GM21423 (cell line): ENCODE measurements at regions not wholly inside any gene's neighbourhood (a gene's known extent, or its start where the extent isn't known, plus 50 kb on each side); places are given as distances from the start of the nearest gene placed in this dataset.
"Not testable (repeated sequence)": the region's sequence is repeated elsewhere in the genome, so short reads cannot be mapped to it uniquely, and the experiment has no call there.

Experiments
- ATAC-seq: cut with Tn5 transposase; IDR thresholded peaks from one replicate; pipeline ENCODE4 v1.9.1; 2021; ENCODE audit warnings: mild to moderate bottlenecking, moderate library complexity; ENCODE audit not compliant: unreplicated experiment

DNA sequence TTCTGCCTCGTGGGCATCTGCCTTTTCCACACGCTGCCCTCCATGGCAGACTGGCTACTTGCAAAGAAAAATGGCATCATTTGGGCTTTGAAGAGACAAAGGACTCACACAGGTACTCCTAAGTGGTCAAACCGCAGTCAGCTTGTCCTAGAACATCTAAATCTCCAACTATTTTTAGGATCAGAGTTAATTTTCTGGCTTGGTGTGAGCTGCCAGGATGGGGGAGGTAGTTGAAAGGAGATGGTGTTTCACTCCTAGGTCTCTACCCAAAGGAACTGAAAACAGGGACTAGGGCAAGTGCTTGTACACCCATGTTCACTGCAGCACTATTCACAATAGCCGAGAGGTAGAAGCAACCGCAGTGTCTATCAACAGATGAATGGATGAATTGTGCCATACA, 107.9 kb upstream of the ATL2 start:
- ATAC-seq = no peak

DNA sequence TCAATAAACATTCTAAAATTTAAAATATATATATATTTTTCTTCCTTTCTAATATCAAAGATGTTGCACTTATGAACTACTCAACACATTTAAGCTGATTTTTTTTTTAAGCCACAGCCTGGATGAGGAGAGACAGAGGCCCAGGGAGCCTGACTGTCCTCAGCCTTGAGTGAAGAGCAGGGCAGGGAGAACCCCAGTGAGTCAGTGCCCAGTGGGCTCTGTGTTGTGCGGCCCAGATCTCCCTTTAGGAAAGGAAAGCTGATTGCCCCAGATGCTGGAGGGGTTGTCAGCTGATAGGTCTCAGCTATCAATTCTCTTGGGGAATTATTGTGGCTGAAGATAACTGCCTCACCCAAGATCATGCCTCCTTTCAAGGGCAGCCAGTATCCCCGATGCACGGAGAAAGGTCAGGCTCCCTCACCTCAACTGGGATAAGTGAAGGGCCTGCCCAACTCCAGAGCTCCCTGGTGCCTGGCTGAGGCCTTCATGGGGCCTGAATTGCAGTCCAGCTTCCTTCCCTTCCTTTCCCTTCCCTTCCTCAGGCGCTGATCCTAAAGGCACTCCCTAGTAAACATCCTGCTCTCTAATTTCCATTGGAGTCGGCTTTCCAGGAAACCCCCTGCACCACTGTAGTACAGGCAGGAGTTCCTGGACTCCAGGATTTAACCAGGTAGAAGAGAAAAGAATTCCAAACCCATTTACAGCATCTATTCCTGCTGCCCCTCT, 106.9 kb upstream of the ATL2 start:
- ATAC-seq = no peak

DNA sequence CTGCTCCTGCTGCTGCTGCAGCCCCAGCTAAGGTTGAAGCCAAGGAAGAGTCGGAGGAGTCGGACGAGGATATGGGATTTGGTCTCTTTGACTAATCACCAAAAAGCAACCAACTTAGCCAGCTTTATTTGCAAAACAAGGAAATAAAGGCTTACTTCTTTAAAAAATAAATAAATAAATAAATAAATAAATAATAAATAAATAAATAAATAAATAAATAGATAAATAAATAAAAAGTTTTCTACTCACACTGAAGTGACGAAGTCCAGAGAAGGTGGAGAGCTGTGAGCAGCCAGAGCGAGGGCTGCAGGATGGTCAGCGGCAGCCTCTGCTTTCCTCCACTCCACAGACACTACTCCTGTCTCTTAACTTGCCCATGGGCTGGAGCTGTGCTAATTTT, 105.6 kb upstream of the ATL2 start:
- not testable (repeated sequence) for ATAC-seq

DNA sequence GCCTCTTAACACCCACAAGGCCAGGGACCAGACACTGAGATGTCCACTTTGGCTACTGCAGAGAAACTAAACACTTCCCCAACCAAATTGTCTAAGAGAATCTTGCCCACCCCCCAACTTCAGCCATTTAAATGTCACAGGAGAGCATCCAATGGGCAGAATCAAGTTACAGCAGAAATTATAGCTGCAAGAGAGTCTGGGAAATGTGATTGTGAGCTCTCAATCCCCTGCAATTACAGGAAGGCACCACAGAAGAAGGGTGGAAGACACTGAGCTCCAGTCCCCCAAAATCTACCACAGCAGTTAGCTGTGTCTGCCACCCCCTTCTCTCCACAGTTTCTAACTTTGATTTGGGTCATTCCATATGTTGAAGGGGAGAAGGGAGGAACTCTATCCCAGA, 103.5 kb upstream of the ATL2 start:
- no peak for ATAC-seq

DNA sequence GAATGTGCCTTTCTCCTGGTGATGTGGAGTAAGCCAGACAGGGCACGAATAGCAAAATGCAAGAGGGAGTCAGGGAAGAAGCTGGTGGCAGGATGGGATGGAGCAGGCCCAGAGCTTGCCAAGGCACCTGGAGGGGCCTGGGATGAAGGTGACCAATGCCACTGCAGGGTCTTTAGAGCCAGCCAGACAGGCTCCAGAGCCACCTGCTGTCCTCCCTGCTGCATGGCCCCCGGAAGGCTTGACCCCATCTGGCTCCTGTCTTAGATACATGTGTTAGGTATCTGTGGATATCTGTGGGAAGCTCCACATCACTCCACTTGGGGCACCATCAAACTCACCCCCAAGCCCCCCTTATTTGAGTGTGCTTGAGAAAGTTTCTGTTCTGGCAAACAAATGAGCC, 99.9 kb upstream of the ATL2 start:
- no peak for ATAC-seq

DNA sequence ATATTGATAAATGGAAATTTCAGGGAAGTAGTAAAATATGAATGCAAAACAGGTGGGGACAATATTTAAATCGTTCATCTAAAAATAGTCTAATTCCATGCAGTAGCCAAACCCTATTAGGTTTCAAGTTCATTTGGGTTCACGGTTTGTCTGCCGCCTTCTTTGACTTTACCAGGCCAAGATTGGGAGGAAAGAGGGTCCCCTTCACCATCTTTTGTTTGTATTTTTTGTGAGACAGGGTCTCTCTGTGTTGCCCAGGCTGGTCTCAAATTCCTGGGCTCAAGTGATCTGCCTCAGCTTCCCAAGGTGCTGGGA, 98.5 kb upstream of the ATL2 start:
- no peak for ATAC-seq

DNA sequence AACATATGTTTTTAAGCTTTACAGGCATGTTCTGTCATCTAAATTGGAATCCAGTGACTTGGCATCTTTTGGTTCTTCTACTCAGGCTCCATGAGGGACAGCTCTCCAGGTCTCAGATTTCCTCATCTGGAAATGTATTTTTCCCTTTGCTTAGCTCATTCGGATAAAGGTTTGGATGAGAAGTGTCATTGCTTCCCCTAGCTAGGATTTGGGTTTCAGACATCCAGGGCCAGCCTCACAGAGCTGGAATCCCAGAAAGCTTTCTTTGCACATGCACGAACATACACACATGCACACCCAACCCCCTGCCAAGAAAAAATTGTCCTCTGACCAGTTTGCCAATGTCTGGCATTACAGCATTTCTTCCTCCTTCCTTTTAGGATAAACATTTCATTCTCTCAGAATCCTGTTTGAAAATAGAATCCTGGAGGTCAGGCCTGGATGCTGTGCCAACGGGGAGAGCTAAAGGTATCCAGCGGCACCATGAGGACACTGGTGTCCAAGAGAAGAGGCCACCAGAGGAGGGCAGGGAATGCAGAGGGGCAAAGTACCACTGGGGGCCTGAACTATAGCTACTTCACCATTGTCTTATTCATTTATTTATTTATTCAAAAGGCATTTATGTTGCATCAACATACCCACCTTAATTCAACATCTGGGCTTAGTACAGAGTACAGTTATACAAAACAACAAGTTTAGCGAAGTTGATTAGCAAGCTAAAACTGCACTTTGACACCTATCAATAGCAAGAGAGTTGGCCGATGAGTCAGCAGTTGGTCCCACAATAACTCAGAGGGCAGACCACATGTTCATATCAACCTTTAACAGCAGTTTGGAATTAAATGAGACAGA, 97.9 kb upstream of the ATL2 start:
- ATAC-seq = no peak

DNA sequence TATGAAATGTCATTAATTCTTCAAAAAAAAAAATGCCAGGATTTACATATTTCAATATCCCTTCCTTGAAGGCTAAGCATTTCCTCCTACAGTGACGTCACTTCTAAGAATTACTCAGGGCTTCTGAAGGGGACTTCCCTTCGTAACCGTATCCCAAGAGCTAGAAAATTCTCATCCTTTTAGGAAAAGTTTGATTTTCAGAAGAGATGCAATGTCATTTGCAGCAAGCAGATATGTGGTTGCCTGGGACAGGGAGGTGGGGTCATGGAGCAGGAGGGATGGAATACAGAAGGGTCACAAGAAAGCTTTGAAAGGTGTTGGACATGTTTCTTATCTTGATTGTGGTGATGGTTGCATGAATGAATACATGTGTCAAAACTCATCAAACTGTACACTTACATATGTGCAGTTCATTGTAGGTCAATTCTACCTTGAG, 97.0 kb upstream of the ATL2 start:
- no peak for ATAC-seq

DNA sequence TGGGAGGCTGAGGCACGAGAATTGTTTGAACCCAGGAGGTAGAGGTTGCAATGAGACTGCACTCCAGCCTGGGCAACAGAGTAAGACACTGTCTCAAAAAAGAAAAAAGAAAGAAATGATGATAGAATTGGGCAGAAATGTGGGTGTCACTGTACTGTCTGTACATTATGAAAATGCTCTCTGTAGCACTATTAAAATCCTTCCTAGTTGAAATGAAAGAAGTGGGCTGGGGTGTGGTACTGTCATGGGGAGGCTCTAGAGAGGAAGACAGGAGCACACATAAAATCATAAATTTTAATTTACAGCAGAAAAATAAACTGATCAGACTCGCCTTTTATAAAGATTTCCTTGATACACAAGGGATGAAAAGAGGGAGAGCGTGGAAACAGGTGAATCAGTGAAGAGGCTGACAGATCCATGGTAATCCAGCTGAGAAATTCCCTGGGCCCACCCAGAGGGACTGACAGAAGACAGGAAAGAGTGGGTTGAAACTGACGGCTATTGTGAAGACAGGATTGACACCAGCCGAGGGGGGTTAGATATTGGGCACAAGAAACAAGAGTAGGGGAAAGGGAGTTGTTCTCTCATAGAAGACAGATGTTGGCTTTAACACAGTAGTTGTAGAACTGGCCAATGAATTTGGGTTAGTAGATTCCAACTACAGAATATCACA, 96.4 kb upstream of the ATL2 start:
- no peak for ATAC-seq

DNA sequence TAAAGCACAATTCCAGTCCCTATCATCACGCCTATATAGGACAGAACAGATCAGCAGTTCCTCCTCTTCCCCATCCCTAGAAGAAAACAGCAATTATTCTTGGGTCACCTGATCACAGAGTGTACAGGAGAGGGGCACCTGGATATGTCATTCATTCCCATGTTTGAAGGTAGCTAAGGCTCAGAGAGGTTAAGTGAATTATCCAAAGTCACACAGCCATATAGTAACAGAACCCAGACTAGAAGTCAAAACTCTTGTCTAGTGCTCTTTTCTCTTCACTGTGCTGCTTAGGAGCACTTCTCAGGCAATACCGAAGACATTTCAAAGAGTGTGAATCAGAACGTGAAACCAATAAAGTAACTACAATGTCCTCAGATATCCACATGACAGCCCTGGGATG, 93.0 kb upstream of the ATL2 start:
- ATAC-seq = no peak

DNA sequence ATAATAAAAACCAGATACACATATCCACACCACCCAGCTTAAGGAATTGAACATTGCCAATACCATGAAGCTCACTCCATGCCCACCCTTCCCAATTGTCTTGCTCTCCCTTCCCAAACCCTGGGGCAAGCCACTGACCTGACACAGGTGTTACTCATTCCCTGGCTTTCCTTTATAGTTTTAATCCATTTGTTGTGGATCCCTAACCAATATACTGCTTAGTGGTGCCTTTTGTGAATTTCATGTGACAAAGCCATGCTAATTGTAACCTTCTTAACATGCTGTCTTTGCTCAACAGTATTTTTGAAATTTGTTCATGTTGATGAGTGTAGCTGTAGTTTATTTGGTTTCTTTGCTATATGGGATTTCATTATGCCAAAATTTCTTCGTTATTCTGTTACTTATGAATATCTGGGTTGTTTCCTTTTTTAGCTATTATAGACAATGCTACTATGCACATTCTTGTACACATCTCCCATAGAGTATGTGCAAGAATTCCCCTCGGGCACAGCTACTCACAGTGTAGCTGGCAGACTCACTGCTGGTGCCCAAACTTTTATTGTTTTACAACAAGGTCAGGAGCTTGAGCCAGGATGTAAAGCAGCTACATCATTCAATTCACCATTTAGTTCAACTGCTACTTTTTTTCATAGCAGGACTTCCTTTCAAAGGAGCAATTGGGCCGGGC, 90.8 kb upstream of the ATL2 start:
- ATAC-seq = no peak

DNA sequence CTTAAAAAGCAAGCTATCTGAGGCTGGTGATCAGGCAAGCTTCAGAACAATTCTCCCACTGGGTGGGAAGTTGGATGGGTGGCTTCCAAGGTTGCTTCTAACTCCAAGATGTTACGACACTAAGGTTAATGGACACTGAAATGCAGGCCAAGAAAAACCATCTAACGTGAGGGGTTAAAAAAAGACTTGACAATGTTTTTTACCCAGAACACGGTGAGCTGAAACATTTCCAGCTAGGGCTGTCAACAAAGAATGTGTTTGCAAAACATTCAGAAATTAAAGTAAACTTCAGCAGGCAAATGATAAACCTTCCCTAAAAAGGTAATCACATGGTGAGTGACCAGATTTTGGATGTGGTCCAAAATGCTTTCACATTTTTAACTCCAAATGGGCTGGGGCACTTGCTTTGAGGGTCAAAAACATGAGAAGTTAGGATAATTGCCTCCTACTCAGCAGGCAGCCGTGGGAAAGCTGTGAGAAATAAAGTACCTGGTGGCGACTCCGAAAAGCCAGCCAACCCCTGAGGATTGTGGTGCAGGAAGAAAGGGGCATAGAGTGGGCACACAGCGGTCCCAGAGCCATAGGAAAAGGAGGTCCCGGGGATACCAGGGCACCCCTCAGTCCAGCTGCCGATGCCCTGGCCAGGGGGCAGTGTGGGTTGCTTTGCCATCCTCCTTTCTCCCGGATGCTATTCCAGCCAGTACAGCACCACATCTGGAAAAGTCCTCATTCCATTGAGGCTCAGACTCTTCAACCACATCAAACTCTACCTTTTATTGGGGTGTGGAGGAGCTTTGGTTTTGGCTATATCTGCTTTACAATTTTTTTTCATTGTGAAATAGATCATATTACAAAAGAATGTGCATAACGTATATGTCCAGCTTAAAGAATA, 90.0 kb upstream of the ATL2 start:
- no peak for ATAC-seq

DNA sequence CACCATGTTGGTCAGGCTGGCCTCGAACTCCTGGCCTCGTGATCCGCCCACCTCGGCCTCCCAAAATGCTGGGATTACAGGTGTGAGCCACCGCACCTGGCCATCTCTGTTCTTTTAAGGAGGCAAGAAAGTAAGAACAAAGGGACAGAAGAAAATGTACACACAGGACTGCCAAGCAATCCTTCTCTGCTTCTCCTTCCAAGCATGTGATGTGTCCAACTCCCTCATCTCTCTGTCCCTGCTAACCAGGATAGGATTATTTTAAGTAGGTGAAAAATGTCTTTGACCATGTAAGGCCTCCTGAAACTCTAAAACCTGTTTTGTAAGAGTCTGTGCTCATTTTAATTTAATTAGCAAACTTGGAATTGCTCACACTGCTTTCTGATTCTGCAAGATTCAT, 89.3 kb upstream of the ATL2 start:
- no peak for ATAC-seq

DNA sequence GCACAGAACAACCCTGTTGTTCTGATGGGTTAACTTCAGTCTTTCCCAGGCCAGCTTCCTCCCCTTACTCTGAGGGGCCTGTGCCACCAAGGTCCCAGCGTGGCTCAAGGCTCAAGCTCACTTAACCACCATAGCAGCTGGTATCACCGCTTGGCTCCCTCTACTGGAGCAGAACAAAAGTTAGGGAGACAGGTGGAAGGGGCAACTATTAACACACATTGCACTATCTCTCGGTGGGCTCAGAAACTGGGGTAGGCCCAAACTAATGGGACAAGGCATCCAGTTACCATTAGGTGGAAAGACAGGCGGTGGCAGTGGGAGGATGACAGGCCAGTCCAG, 88.7 kb upstream of the ATL2 start:
- no peak for ATAC-seq

DNA sequence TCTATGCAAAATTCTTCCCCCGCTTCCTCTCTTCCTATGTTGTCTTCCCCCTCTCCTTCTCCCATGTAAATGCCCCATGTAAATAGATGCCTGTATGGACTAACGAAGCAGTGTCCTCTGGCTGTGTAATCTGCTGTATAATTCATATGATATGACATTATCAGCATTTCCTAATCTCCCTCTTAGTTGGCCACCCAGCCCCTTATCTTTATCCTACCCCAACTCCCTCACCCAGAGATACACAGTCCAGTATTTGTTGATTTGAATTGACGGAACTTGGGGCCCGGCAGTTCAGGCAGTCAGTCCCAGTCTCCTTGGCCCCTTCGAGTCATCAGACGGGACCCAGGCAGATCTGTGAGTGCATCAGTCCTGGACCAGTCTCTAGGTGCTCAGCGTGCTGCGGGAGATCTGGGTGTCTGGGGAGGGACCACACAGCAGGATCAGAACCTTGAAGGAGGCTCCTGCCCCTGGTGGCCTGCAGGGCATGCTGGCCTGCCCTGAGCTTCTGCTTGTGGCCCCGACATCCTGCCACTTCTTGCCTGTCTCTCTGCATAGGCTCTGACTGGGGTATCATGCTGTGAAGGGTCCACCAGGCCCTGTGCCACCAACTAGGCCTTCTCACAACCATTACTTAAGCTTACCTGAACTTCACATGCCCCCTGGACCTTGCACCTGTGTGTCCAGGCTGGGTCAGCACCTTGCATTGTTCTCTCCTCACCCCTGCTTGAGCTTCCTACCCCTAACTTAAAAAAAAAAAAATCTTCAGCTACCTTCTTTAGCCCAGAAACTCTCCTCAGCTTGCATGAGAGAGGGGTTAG, 88.1 kb upstream of the ATL2 start:
- ATAC-seq = no peak

DNA sequence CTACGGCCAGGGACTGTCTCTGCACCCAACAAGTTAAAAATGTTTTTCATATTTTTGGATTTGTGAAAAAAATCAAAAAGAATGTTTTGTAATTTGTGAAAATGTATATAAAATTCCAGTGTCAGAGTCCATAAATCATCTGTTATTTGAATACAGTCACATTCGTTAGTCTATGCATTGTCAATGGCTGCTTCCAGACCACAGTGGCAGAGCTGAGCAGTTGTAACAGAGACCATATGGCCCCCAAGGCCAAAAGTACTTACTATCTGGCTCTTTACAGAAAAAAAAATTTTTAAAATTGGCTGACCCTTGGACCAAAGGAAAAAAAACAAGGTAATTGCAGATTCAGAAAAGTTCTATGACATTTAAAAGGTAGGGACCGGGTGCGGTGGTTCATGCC, 86.7 kb upstream of the ATL2 start:
- no peak for ATAC-seq

DNA sequence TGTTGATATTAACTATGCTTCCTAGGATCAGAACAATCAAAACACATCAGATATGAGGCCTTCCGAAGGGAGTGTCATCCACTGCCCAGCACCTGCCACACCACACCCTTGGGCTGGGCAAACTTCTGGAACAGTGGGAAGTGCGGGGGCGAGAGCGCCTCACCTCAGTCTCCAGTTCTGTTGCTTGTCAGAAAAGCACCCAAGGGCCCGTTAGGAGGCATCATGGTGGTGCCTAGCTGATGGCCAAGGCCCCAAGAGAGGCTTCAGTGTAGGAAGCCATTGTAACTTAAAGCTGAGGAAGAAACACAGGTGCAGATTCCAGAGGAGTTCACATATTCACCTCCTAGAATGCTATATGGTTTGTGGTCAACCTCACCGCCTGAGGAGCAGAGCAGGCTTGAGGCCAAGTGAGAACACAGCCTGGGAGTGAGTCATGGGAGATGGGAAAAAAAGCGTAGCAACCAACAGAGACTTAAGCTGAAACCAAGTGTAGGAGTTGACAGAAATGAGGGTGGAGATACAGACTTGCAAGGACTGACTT, 85.1 kb upstream of the ATL2 start:
- ATAC-seq = no peak

DNA sequence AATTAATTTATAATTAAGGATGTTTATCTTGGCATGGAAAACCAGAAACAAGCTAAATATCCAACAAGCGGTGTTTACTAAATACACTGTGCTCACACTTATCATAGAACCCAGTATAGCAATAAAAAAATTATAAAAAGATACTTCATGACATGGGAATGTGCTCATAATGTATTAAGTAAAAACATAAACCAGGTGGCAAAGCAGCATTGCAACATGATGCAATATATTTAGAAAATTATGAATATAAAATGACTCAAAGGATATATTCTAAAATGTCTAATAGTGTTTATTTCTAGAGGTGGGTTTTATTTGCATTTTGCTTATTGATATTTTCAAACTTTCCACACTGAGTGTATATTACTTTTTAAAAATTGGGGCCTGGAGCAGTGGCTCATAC, 84.4 kb upstream of the ATL2 start:
- ATAC-seq = no peak

DNA sequence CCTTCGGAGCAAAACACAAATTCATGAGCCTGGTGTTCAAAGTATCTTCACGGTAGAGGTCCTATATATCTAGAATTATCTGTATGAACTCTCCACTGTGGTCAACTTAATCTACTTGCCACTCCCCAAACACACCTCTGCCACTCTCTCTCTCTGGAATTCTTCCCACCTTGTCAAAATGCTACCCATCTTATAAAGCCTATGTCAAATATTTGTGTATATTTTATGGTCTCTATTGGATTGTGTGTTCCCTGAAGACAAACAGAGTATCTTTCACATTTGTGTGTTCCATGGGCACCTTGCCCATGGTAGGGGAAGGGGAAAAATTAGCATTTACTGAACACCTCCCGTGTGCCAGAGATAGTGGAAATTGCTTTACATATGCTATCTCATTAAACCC, 83.2 kb upstream of the ATL2 start:
- ATAC-seq = no peak

DNA sequence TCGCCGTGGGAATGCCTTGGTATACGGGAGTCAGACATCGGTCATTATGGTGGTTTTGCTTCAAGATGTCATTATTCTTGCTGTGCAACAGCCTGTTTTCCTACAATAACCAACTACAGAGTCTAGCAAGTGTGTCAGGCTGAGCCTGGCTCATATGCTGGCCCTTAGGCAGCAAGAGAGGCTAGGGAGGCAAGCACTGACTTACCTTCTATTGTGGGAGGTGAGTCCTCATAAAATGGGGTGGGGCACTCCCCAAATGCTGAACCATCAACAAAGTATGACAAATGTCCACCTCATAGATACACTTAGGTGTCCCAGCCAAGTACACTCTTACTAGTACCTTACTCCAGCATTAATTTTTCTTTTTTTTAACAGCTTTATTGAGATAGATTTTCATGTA, 77.0 kb upstream of the ATL2 start:
- ATAC-seq = no peak
